ENCODE measurements at regions not wholly inside any gene's neighbourhood (a gene's known extent, or its start where the extent isn't known, plus 50 kb on each side); places are given as distances from the start of the nearest gene placed in this dataset.
"Not testable (repeated sequence)": the region's sequence is repeated elsewhere in the genome, so short reads cannot be mapped to it uniquely, and the experiment has no call there.

DNA sequence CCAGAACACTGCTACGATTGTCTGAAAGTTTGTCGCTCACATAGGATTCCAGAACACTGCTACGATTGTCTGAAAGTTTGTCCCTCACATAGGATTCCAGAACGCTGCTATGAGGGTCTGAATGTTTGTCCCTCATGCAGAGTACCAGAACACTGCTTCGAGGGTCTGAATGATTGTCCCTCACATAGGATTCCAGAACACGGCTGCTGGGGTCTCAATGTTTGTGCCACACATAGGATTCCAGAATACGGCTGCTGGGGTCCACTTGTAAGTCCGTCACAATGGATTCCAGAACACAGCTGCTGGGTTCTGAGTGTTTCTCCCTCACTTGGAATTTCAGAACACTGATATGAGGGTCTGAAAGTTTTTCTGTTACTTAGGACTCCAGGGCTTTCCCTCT lies 203.3 kb downstream of the FOXD4L6 start:
- Histone ChIP-seq H3K27ac (ENCODE audit: low read depth, low read length, poor library complexity, severe bottlenecking) (no peak overlapping the region), H3K9me3 (ENCODE audit: low read depth, low read length, poor library complexity, severe bottlenecking) (peaks cover 16% of the 10 kb centered on the region), H3K4me1 (ENCODE audit: insufficient read depth, low read length, poor library complexity, severe bottlenecking) (no peaks in the 10 kb centered on the region), H3K36me3 (ENCODE audit: insufficient read depth, low read length, poor library complexity, severe bottlenecking) (no peaks in the 10 kb centered on the region), H3K27me3 (replicated peaks; ENCODE audit: insufficient read depth, low read depth, low read length, poor library complexity) (no peaks in the 10 kb centered on the region), H3K4me3 (ENCODE audit: low read depth, low read length, poor library complexity, severe bottlenecking) (no peak overlapping the region)
- ChIA-PET POLR2A (ENCODE audit: low non-redundant PET) (no interaction called here), CTCF (no interaction called here)
- no peak for TF ChIP-seq EZH2 (IDR thresholded peaks at IDR 0.05; ENCODE audit: borderline replicate concordance, low read depth, low read length, poor library complexity, severe bottlenecking)
- no peak for TF ChIP-seq CTCF (conservative IDR thresholded peaks at IDR 0.05; ENCODE audit: low read depth, low read length)
- no peak for DNase-seq (ENCODE audit: low spot score)
- BruUV-seq (replicated peaks) = no TSS peak
- intact Hi-C loops (cut with micrococcal nuclease; ENCODE audit: unreplicated experiment) = no loop called here

- CTCF ChIA-PET; H3K4me1 ChIP-seq (ENCODE audit: insufficient read depth, low read length, poor library complexity, severe bottlenecking); H3K36me3 ChIP-seq (ENCODE audit: insufficient read depth, low read length, poor library complexity, severe bottlenecking); H3K4me3 ChIP-seq (ENCODE audit: low read depth, low read length, poor library complexity, severe bottlenecking); H3K27me3 ChIP-seq (replicated peaks; ENCODE audit: insufficient read depth, low read depth, low read length, poor library complexity); POLR2A ChIA-PET (ENCODE audit: low non-redundant PET); intact Hi-C loops (cut with micrococcal nuclease; ENCODE audit: unreplicated experiment); H3K27ac ChIP-seq (ENCODE audit: low read depth, low read length, poor library complexity, severe bottlenecking); BruUV-seq (replicated peaks); DNase-seq (ENCODE audit: low spot score): not testable (repeated sequence)
- peaks cover 37% of the 10 kb centered on the region for H3K9me3 ChIP-seq (ENCODE audit: low read depth, low read length, poor library complexity, severe bottlenecking)
These were observed 212.1 kb downstream of the FOXD4L6 start for GRCh38 chr9:40916399-40916783.

GRCh38 chr9:40915660-40916398 lies 212.7 kb downstream of the FOXD4L6 start:
- POLR2A ChIA-PET (ENCODE audit: low non-redundant PET); H3K4me3 ChIP-seq (ENCODE audit: low read depth, low read length, poor library complexity, severe bottlenecking); H3K27ac ChIP-seq (ENCODE audit: low read depth, low read length, poor library complexity, severe bottlenecking); BruUV-seq (replicated peaks); H3K27me3 ChIP-seq (replicated peaks; ENCODE audit: insufficient read depth, low read depth, low read length, poor library complexity); H3K36me3 ChIP-seq (ENCODE audit: insufficient read depth, low read length, poor library complexity, severe bottlenecking); H3K4me1 ChIP-seq (ENCODE audit: insufficient read depth, low read length, poor library complexity, severe bottlenecking); intact Hi-C loops (cut with micrococcal nuclease; ENCODE audit: unreplicated experiment); DNase-seq (ENCODE audit: low spot score); CTCF ChIA-PET: not testable (repeated sequence)
- H3K9me3 ChIP-seq (ENCODE audit: low read depth, low read length, poor library complexity, severe bottlenecking) = peaks cover 37% of the 10 kb centered on the region

- no peak for TF ChIP-seq CTCF (conservative IDR thresholded peaks at IDR 0.05; ENCODE audit: low read depth, low read length)
- no peak for TF ChIP-seq EZH2 (IDR thresholded peaks at IDR 0.05; ENCODE audit: borderline replicate concordance, low read depth, low read length, poor library complexity, severe bottlenecking)
- ChIA-PET POLR2A (ENCODE audit: low non-redundant PET) (no interaction called here), CTCF (no interaction called here)
- Histone ChIP-seq H3K27me3 (replicated peaks; ENCODE audit: insufficient read depth, low read depth, low read length, poor library complexity) (no peaks in the 10 kb centered on the region), H3K27ac (ENCODE audit: low read depth, low read length, poor library complexity, severe bottlenecking) (no peak overlapping the region), H3K9me3 (ENCODE audit: low read depth, low read length, poor library complexity, severe bottlenecking) (peaks cover 37% of the 10 kb centered on the region), H3K36me3 (ENCODE audit: insufficient read depth, low read length, poor library complexity, severe bottlenecking) (no peaks in the 10 kb centered on the region), H3K4me3 (ENCODE audit: low read depth, low read length, poor library complexity, severe bottlenecking) (no peak overlapping the region), H3K4me1 (ENCODE audit: insufficient read depth, low read length, poor library complexity, severe bottlenecking) (no peaks in the 10 kb centered on the region)
- DNase-seq (ENCODE audit: low spot score) = no peak
- BruUV-seq (replicated peaks) = no TSS peak
- intact Hi-C loops (cut with micrococcal nuclease; ENCODE audit: unreplicated experiment) = no loop called here
These were observed 213.5 kb downstream of the FOXD4L6 start for GRCh38 chr9:40914772-40915659.

Data from A673 (cell line).